Left lung (tissue), 4 donors: ENCODE measurements at regions not wholly inside any gene's neighbourhood (a gene's known extent, or its start where the extent isn't known, plus 50 kb on each side); places are given as distances from the start of the nearest gene placed in this dataset.
A peak's percentile ranks its signal among the peaks of the same experiment; 100 is the strongest.

Experiments
- ATAC-seq: fragments of 200-7000 bp; cut with Tn5 transposase; one replicate; pipeline ENCODE4 v1.9.1; 2020; ENCODE audit warnings: moderate library complexity
- DNase-seq, 4 donors: peaks; one replicate each; pipeline ENCODE4 v3.0.0-alpha.2; 2013 to 2020
- H3K27ac ChIP-seq, 2 donors: fragments of 200-600 bp; sonication (generic) in 1 of 2; one replicate each; pipeline versions ENCODE4 v1.5.0 to v1.8.0; 2020 to 2021
- H3K27me3 ChIP-seq, 2 donors: fragments of 200-600 bp; sonication (generic) in 1 of 2; one replicate each; pipeline versions ENCODE4 v1.5.0 to v1.8.0; 2020 to 2021
- H3K36me3 ChIP-seq, 2 donors: fragments of 200-600 bp; sonication (generic) in 1 of 2; one replicate each; pipeline versions ENCODE4 v1.5.0 to v1.8.0; 2020 to 2021
- H3K4me1 ChIP-seq, 2 donors: fragments of 200-600 bp; one replicate each; pipeline ENCODE4 v1.8.0; 2021
- H3K4me3 ChIP-seq, 2 donors: fragments of 200-600 bp; sonication (generic) in 1 of 2; one replicate each; pipeline versions ENCODE4 v1.5.0 to v1.8.0; 2020 to 2021; ENCODE audit warnings: mild to moderate bottlenecking in 1 of 2
- H3K9me3 ChIP-seq, 2 donors: fragments of 200-600 bp; sonication (generic) in 1 of 2; one replicate each; pipeline versions ENCODE4 v1.5.0 to v1.8.0; 2020 to 2021
- CTCF ChIP-seq, 2 donors: fragments of 200-600 bp; sonication (generic) in 1 of 2; IDR thresholded peaks; one replicate each; pipeline versions ENCODE4 v1.5.0 to v1.8.0; 2021; ENCODE audit warnings: antibody characterized with exemption in 2 of 2
- intact Hi-C, 2 donors: fragments of 100-400 bp; cut with DNase I; formaldehyde crosslinking; loops; one replicate each; pipeline versions ENCODE4 v1.11.2 to v1.14.2; 2022
- donor health status: DM: no; HTN: yes; CAD: no.
- donor health status: DM: no; HTN: no; CAD: no.

- TF ChIP-seq CTCF (IDR thresholded peaks at IDR 0.05) = no peak
- no peaks in the 10 kb centered on the region for H3K4me1 ChIP-seq
- intact Hi-C loops = no loop called here
- no peak for DNase-seq
- no peak overlapping the region for H3K4me3 ChIP-seq
- no peaks in the 10 kb centered on the region for H3K27me3 ChIP-seq
- no peak for ATAC-seq
- no peak overlapping the region for H3K27ac ChIP-seq
- no peaks in the 10 kb centered on the region for H3K9me3 ChIP-seq
- H3K36me3 ChIP-seq = no peaks in the 10 kb centered on the region
Measured at GRCh38 chr2:200051611-200051945, 96.2 kb downstream of the MAIP1 start.

GRCh38 chr2:200052627-200053026 is 97.2 kb downstream of the MAIP1 start:
- Histone ChIP-seq H3K9me3 (peaks cover 0 to 6% of the 10 kb centered on the region in 2 donors), H3K27ac (no peak overlapping the region), H3K4me3 (no peak overlapping the region), H3K36me3 (no peaks in the 10 kb centered on the region), H3K27me3 (no peaks in the 10 kb centered on the region), H3K4me1 (no peaks in the 10 kb centered on the region)
- ATAC-seq = no peak
- DNase-seq = no peak
- no peak for TF ChIP-seq CTCF (IDR thresholded peaks at IDR 0.05)
- intact Hi-C loops = no loop called here

- Histone ChIP-seq H3K9me3 (peaks cover 0 to 6% of the 10 kb centered on the region in 2 donors), H3K27ac (no peak overlapping the region), H3K4me1 (no peaks in the 10 kb centered on the region), H3K4me3 (no peak overlapping the region), H3K36me3 (no peaks in the 10 kb centered on the region), H3K27me3 (no peaks in the 10 kb centered on the region)
- DNase-seq (peak in 1 of 4 donors; percentile 57), ATAC-seq (no peak)
- intact Hi-C loops = no loop called here
- no peak for TF ChIP-seq CTCF (IDR thresholded peaks at IDR 0.05)
Measured at GRCh38 chr2:200054681-200055468, 99.5 kb downstream of the MAIP1 start.

GRCh38 chr2:200056105-200056504 is 100.7 kb downstream of the MAIP1 start:
- no peak for DNase-seq
- Histone ChIP-seq H3K4me1 (no peaks in the 10 kb centered on the region), H3K27me3 (no peaks in the 10 kb centered on the region), H3K9me3 (peaks cover 0 to 6% of the 10 kb centered on the region in 2 donors), H3K4me3 (no peak overlapping the region), H3K27ac (no peak overlapping the region), H3K36me3 (no peaks in the 10 kb centered on the region)
- ATAC-seq = no peak
- TF ChIP-seq CTCF (IDR thresholded peaks at IDR 0.05) = no peak
- intact Hi-C loops = no loop called here

GRCh38 chr2:200063155-200063554 is 107.8 kb downstream of the MAIP1 start:
- intact Hi-C loops = no loop called here

More at GRCh38 chr2:200063155-200063554, 107.8 kb downstream of the MAIP1 start:
- ATAC-seq (no peak), DNase-seq (no peak)
- Histone ChIP-seq H3K9me3 (no peaks in the 10 kb centered on the region), H3K27me3 (no peaks in the 10 kb centered on the region), H3K36me3 (no peaks in the 10 kb centered on the region), H3K4me3 (no peak overlapping the region), H3K27ac (no peak overlapping the region), H3K4me1 (no peaks in the 10 kb centered on the region)
- no peak for TF ChIP-seq CTCF (IDR thresholded peaks at IDR 0.05)
